ENCODE measurements at regions not wholly inside any gene's neighbourhood (a gene's known extent, or its start where the extent isn't known, plus 50 kb on each side); places are given as distances from the start of the nearest gene placed in this dataset.

GRCh38 chr5:135117590-135117989 is 83.6 kb upstream of the PITX1 start:
- no peak overlapping the region for H3K4me3 ChIP-seq (ENCODE audit: low read depth, low read length)
- no peak for TF ChIP-seq CTCF (IDR thresholded peaks at IDR 0.05; ENCODE audit: low read depth, low read length)

GRCh38 chr5:135116160-135116561 is 82.1 kb upstream of the PITX1 start:
- no peak overlapping the region for H3K4me3 ChIP-seq (ENCODE audit: low read depth, low read length)
- no peak for TF ChIP-seq CTCF (IDR thresholded peaks at IDR 0.05; ENCODE audit: low read depth, low read length)

GRCh38 chr5:135115591-135115990 is 81.6 kb upstream of the PITX1 start:
- H3K4me3 ChIP-seq (ENCODE audit: low read depth, low read length), result no peak overlapping the region
- no peak for TF ChIP-seq CTCF (IDR thresholded peaks at IDR 0.05; ENCODE audit: low read depth, low read length)

- no peak for TF ChIP-seq CTCF (IDR thresholded peaks at IDR 0.05; ENCODE audit: low read depth, low read length)
- H3K4me3 ChIP-seq (ENCODE audit: low read depth, low read length), result no peak overlapping the region
These were observed 80.7 kb upstream of the PITX1 start for GRCh38 chr5:135114759-135115158.

GRCh38 chr5:135112008-135112725 is 78.1 kb upstream of the PITX1 start:
- TF ChIP-seq CTCF (IDR thresholded peaks at IDR 0.05; ENCODE audit: low read depth, low read length), result no peak
- H3K4me3 ChIP-seq (ENCODE audit: low read depth, low read length), result no peak overlapping the region

- no peak for TF ChIP-seq CTCF (IDR thresholded peaks at IDR 0.05; ENCODE audit: low read depth, low read length)
- H3K4me3 ChIP-seq (ENCODE audit: low read depth, low read length), result no peak overlapping the region
These were observed 77.0 kb upstream of the PITX1 start for GRCh38 chr5:135110785-135111596.

GRCh38 chr5:135108992-135109391 is 75.0 kb upstream of the PITX1 start:
- no peak overlapping the region for H3K4me3 ChIP-seq (ENCODE audit: low read depth, low read length)
- TF ChIP-seq CTCF (IDR thresholded peaks at IDR 0.05; ENCODE audit: low read depth, low read length), result no peak

All from WI38 (cell line).